ENCODE measurements at regions not wholly inside any gene's neighbourhood (a gene's known extent, or its start where the extent isn't known, plus 50 kb on each side); places are given as distances from the start of the nearest gene placed in this dataset.

DNA sequence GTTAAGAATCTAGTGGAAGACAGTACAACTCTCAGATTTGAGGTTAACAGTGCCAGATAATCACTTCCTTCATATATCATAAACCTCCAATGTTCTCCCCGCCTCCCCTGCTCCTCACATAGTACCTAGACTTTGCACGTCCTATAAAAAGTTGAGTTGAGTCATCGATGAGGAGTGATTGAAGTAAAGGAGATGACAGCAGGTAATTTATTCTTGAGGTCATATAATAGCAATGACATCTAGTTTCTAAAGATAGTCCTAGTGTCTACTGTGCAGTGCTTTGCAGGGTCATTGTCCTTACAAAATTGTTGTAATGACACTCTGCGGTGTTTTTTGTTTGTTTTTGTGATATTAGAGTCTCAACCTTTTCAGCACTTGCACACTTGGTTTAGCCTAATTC is 510.5 kb upstream of the LRFN5 start:
- H3K4me2 ChIP-seq (ENCODE audit: insufficient read depth, insufficient read length, low read length) = no peak overlapping the region
- no peak overlapping the region for H3K18ac ChIP-seq (ENCODE audit: insufficient read length, low read depth, low read length)
- no peaks in the 10 kb centered on the region for H3K79me2 ChIP-seq (ENCODE audit: insufficient read depth, low read length)
- DNase-seq = no peak
- H3K9me3 Mint-ChIP-seq = peaks cover 11 to 18% of the 10 kb centered on the region in 2 experiments
- no peak overlapping the region for H2BK12ac ChIP-seq (ENCODE audit: insufficient read length, low read depth, low read length)
- H3K27me3 ChIP-seq (ENCODE audit: insufficient read depth, low read length) = no peaks in the 10 kb centered on the region
- no peak overlapping the region for H4K8ac ChIP-seq (replicated peaks; ENCODE audit: insufficient read length, low read depth, low read length)
- H4K91ac ChIP-seq (ENCODE audit: insufficient read length, low read depth, low read length) = no peak overlapping the region
- H2BK5ac ChIP-seq (ENCODE audit: insufficient read length, low read length) = no peak overlapping the region
- H3K14ac ChIP-seq (ENCODE audit: insufficient read depth, low read length) = no peak overlapping the region
- H3K23ac ChIP-seq (ENCODE audit: insufficient read length, low read depth, low read length) = no peak overlapping the region
- no peaks in the 10 kb centered on the region for H3K27me3 Mint-ChIP-seq (ENCODE audit: low read depth)
- peaks cover 0 to 4% of the 10 kb centered on the region in 2 experiments; a peak in 1 of 4 replicates for H3K4me1 Mint-ChIP-seq
- no peak overlapping the region for H2BK15ac ChIP-seq (ENCODE audit: low read depth, low read length)
- H2BK20ac ChIP-seq (ENCODE audit: low read depth, low read length, poor library complexity, severe bottlenecking) = no peak overlapping the region
- no peak overlapping the region for H3K9ac ChIP-seq (ENCODE audit: extremely low read depth, insufficient read length, low read length)
- no peaks in the 10 kb centered on the region for H3K23me2 ChIP-seq (ENCODE audit: insufficient read length, low read depth, low read length, poor library complexity, severe bottlenecking)
- H3K56ac ChIP-seq (ENCODE audit: insufficient read length, low read depth, low read length) = no peak overlapping the region
- H3K4ac ChIP-seq (ENCODE audit: low read depth, low read length) = no peak overlapping the region
- no peaks in the 10 kb centered on the region for H4K20me1 ChIP-seq (ENCODE audit: control insufficient read depth, insufficient read depth, insufficient read length)
- whole genome bisulfite sequencing (ENCODE audit: extremely low coverage, insufficient read length, low lambda C conversion rate) = no CpG with 5 or more reads among the region's 4 CpGs
- H3T11ph ChIP-seq (ENCODE audit: low read length) = no peak overlapping the region
- TF ChIP-seq, protein P1, sequence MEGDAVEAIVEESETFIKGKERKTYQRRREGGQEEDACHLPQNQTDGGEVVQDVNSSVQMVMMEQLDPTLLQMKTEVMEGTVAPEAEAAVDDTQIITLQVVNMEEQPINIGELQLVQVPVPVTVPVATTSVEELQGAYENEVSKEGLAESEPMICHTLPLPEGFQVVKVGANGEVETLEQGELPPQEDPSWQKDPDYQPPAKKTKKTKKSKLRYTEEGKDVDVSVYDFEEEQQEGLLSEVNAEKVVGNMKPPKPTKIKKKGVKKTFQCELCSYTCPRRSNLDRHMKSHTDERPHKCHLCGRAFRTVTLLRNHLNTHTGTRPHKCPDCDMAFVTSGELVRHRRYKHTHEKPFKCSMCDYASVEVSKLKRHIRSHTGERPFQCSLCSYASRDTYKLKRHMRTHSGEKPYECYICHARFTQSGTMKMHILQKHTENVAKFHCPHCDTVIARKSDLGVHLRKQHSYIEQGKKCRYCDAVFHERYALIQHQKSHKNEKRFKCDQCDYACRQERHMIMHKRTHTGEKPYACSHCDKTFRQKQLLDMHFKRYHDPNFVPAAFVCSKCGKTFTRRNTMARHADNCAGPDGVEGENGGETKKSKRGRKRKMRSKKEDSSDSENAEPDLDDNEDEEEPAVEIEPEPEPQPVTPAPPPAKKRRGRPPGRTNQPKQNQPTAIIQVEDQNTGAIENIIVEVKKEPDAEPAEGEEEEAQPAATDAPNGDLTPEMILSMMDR (conservative IDR thresholded peaks at IDR 0.05) = no peak
- H3K36me3 Mint-ChIP-seq (ENCODE audit: insufficient read depth in 1 of 3, low read depth in 3 of 3) = peaks cover 14 to 24% (median 23%) of the 10 kb centered on the region in 3 experiments
- H4K5ac ChIP-seq (ENCODE audit: insufficient read length, low read depth, low read length) = no peak overlapping the region
- H3K4me1 ChIP-seq (ENCODE audit: insufficient read depth, low read length) = no peaks in the 10 kb centered on the region
- H2BK120ac ChIP-seq (ENCODE audit: low read depth, low read length, poor library complexity, severe bottlenecking) = no peak overlapping the region
- no peak overlapping the region for H3K27ac ChIP-seq (ENCODE audit: insufficient read length, low read depth, low read length)
- no peaks in the 10 kb centered on the region for H3K79me1 ChIP-seq (ENCODE audit: insufficient read depth, low read depth, low read length, poor library complexity, severe bottlenecking)
- no peak overlapping the region for H2AFZ ChIP-seq (ENCODE audit: low read length)
- H3K9me3 ChIP-seq (ENCODE audit: control insufficient read depth, low read depth, low read length) = peaks cover 6% of the 10 kb centered on the region
- no peak overlapping the region for H3K27ac Mint-ChIP-seq
- no peak overlapping the region for H2AK5ac ChIP-seq (ENCODE audit: insufficient read length, low read length)
- no peak overlapping the region for H3K4me3 Mint-ChIP-seq
